Gastrocnemius medialis (tissue), 4 donors: ENCODE measurements at regions not wholly inside any gene's neighbourhood (a gene's known extent, or its start where the extent isn't known, plus 50 kb on each side); places are given as distances from the start of the nearest gene placed in this dataset.

ENCODE experiments used
- ATAC-seq, 2 donors: fragments of 150-250 bp; one replicate each; pipeline ENCODE4 v1.9.1; 2016
- DNase-seq, 2 donors: peaks; one replicate each; pipeline ENCODE4 v3.0.0-alpha.2; 2019
- H3K27ac ChIP-seq, 4 donors: fragments of 200-600 bp; sonication (generic); 1 replicate in 1 of 4; 2 replicates in 3 of 4; pipeline ENCODE4 v1.5.1; 2016 to 2018; ENCODE audit warnings: mild to moderate bottlenecking in 2 of 4, moderate library complexity in 1 of 4
- H3K27me3 ChIP-seq, 3 donors: fragments of 200-600 bp; sonication (generic) in 2 of 3; 1 replicate in 1 of 3; 2 replicates in 2 of 3; pipeline versions ENCODE4 v1.5.1 to v1.6.0; 2016 to 2019; ENCODE audit warnings: mild to moderate bottlenecking in 1 of 3, moderate library complexity in 1 of 3
- H3K36me3 ChIP-seq, 2 donors: fragments of 200-600 bp; sonication (generic) in 1 of 2; one replicate each; pipeline ENCODE4 v1.5.1; 2017 to 2018
- H3K4me1 ChIP-seq, 2 donors: fragments of 200-600 bp; sonication (generic) in 1 of 2; one replicate each; pipeline ENCODE4 v1.5.1; 2016 to 2017; ENCODE audit warnings: mild to moderate bottlenecking in 2 of 2
- H3K4me3 ChIP-seq, 4 donors: fragments of 200-600 bp; sonication (generic) in 3 of 4; 1 replicate in 1 of 4; 2 replicates in 3 of 4; pipeline ENCODE4 v1.5.1; 2016 to 2019; ENCODE audit warnings: mild to moderate bottlenecking in 2 of 4
- H3K9me3 ChIP-seq, 3 donors: fragments of 200-600 bp; sonication (generic) in 2 of 3; 1 replicate in 1 of 3; 2 replicates in 2 of 3; pipeline ENCODE4 v1.5.1; 2016 to 2019
- CTCF ChIP-seq, 5 experiments: fragments of 450-650 bp in 3 of 5; fragments of 200-600 bp in 2 of 5; sonication (generic) in 2 of 5; IDR thresholded peaks in 4 of 5; conservative IDR thresholded peaks in 1 of 5; 1 replicate in 4 of 5; 2 replicates in 1 of 5; pipeline ENCODE4 v1.5.1; 2016 to 2019; ENCODE audit warnings: antibody characterized with exemption in 5 of 5, mild to moderate bottlenecking in 3 of 5, moderate library complexity in 3 of 5
- POLR2A ChIP-seq, 2 donors: fragments of 450-650 bp; IDR thresholded peaks; one replicate each; pipeline ENCODE4 v1.6.1; 2017; ENCODE audit warnings: antibody characterized with exemption in 2 of 2, mild to moderate bottlenecking in 2 of 2, moderate library complexity in 2 of 2
- in situ Hi-C, 4 donors: fragments of 200-750 bp; cut with MboI; loops; one replicate each; pipeline versions ENCODE4 v1.15.0 to v1.8.0; 2017; ENCODE audit warnings: low sequenced_read_pairs in 4 of 4
- intact Hi-C: fragments of 100-400 bp; cut with DNase I; formaldehyde crosslinking; loops from one replicate; pipeline ENCODE4 v1.15.1; 2023; ENCODE audit warnings: low total_unique reads

GRCh38 chr1:65039508-65039907 lies 73.2 kb upstream of the JAK1 start:
- intact Hi-C loops (no loop called here), in situ Hi-C loops (loop anchor here in 1 of 4 donors (25.0 kb wide), 1 partner anchor 177 kb away; no protein-coding TSS in a partner anchor)
- H3K36me3 ChIP-seq, result peaks cover 0 to 19% of the 10 kb centered on the region in 2 donors
- no peak overlapping the region for H3K4me3 ChIP-seq
- H3K27ac ChIP-seq, result peak overlapping the region; percentile 74 to 78 (median 76)
- H3K4me1 ChIP-seq, result peaks cover 32 to 38% of the 10 kb centered on the region in 2 donors
- no peak for TF ChIP-seq POLR2A (IDR thresholded peaks at IDR 0.05)
- DNase-seq (no peak), ATAC-seq (peak; percentile 62 to 74)
- H3K27me3 ChIP-seq, result no peaks in the 10 kb centered on the region
- no peaks in the 10 kb centered on the region for H3K9me3 ChIP-seq

- DNase-seq, result no peak
- Histone ChIP-seq H3K36me3 (no peaks in the 10 kb centered on the region), H3K9me3 (no peaks in the 10 kb centered on the region), H3K27ac (no peak overlapping the region), H3K4me1 (peaks cover 44 to 50% of the 10 kb centered on the region in 2 donors), H3K27me3 (no peaks in the 10 kb centered on the region), H3K4me3 (no peak overlapping the region)
- in situ Hi-C loops (loop anchor here in 1 of 4 donors (25.0 kb wide), 1 partner anchor 180 kb away; no protein-coding TSS in a partner anchor), intact Hi-C loops (loop anchor here (5.0 kb wide), 1 partner anchor 985 kb away; no protein-coding TSS in a partner anchor)
- no peak for ATAC-seq
- TF ChIP-seq POLR2A (IDR thresholded peaks at IDR 0.05) (no peak), CTCF (IDR thresholded peaks at IDR 0.05 in 4 of 5, conservative IDR thresholded peaks at IDR 0.05 in 1 of 5) (no peak)
Measured at GRCh38 chr1:65042467-65042866, 76.1 kb upstream of the JAK1 start.

DNA sequence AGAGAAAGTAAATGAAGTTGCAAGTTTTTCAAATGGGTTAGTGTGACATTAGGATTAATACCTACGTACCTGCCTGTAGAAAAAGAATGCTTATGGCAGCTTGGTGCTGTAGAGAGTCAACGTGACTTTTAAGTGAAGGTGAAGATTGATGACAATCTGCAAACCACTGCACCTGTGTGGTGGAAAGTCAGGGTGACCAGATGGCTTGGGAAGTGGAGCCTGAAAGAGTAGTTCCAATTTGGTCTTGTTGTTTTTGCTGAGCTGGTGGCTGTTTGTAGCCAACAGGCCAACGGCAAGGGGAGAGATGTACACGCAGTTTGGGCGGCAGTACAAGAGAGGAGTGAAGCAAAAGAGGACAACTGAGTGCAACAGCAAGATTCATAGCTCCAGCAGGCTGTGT lies 78.1 kb upstream of the JAK1 start:
- no peak overlapping the region for H3K4me3 ChIP-seq
- TF ChIP-seq CTCF (IDR thresholded peaks at IDR 0.05 in 4 of 5, conservative IDR thresholded peaks at IDR 0.05 in 1 of 5) (no peak), POLR2A (IDR thresholded peaks at IDR 0.05) (no peak)
- H3K9me3 ChIP-seq, result no peaks in the 10 kb centered on the region
- no peak for DNase-seq
- intact Hi-C loops, result loop anchor here (5.0 kb wide), 1 partner anchor 987 kb away; no protein-coding TSS in a partner anchor
- no peaks in the 10 kb centered on the region for H3K27me3 ChIP-seq
- in situ Hi-C loops, result loop anchor here in 1 of 4 donors (25.0 kb wide), 1 partner anchor 182 kb away; no protein-coding TSS in a partner anchor
- peaks cover 43 to 46% of the 10 kb centered on the region in 2 donors for H3K4me1 ChIP-seq
- no peak for ATAC-seq
- H3K36me3 ChIP-seq, result no peaks in the 10 kb centered on the region
- no peak overlapping the region for H3K27ac ChIP-seq

GRCh38 chr1:65045022-65045817 lies 78.9 kb upstream of the JAK1 start:
- TF ChIP-seq POLR2A (IDR thresholded peaks at IDR 0.05), result no peak
- TF ChIP-seq CTCF (IDR thresholded peaks at IDR 0.05 in 4 of 5, conservative IDR thresholded peaks at IDR 0.05 in 1 of 5), result no peak
- Histone ChIP-seq H3K27me3 (no peaks in the 10 kb centered on the region), H3K4me3 (no peak overlapping the region), H3K27ac (peak overlapping the region in 1 of 4 donors; percentile 23), H3K9me3 (no peaks in the 10 kb centered on the region), H3K36me3 (no peaks in the 10 kb centered on the region), H3K4me1 (peaks cover 35 to 39% of the 10 kb centered on the region in 2 donors)
- in situ Hi-C loops (loop anchor here in 1 of 4 donors (25.0 kb wide), 1 partner anchor 183 kb away; no protein-coding TSS in a partner anchor), intact Hi-C loops (no loop called here)
- no peak for ATAC-seq
- no peak for DNase-seq

- Histone ChIP-seq H3K27ac (peak overlapping the region in 1 of 4 donors; percentile 5), H3K9me3 (no peaks in the 10 kb centered on the region), H3K4me1 (peaks cover 16 to 18% of the 10 kb centered on the region in 2 donors), H3K27me3 (no peaks in the 10 kb centered on the region), H3K36me3 (peaks cover 0 to 9% of the 10 kb centered on the region in 2 donors), H3K4me3 (no peak overlapping the region)
- ATAC-seq (no peak), DNase-seq (no peak)
- in situ Hi-C loops, result loop anchor here in 1 of 4 donors (25.0 kb wide), 1 partner anchor 186 kb away; no protein-coding TSS in a partner anchor
- intact Hi-C loops, result no loop called here
- no peak for TF ChIP-seq CTCF (IDR thresholded peaks at IDR 0.05 in 4 of 5, conservative IDR thresholded peaks at IDR 0.05 in 1 of 5)
- TF ChIP-seq POLR2A (IDR thresholded peaks at IDR 0.05), result no peak
Measured at GRCh38 chr1:65048335-65048734, 82.0 kb upstream of the JAK1 start.
